SHP77 treated with DMSO at 0.1 percent for 48 hours (cell line): ENCODE measurements at regions not wholly inside any gene's neighbourhood (a gene's known extent, or its start where the extent isn't known, plus 50 kb on each side); places are given as distances from the start of the nearest gene placed in this dataset.
A peak's percentile ranks its signal among the peaks of the same experiment; 100 is the strongest.

Source experiments
- DNase-seq: peaks from one replicate; lab custom pipeline; 2025; lab: John Stamatoyannopoulos, UW

DNA sequence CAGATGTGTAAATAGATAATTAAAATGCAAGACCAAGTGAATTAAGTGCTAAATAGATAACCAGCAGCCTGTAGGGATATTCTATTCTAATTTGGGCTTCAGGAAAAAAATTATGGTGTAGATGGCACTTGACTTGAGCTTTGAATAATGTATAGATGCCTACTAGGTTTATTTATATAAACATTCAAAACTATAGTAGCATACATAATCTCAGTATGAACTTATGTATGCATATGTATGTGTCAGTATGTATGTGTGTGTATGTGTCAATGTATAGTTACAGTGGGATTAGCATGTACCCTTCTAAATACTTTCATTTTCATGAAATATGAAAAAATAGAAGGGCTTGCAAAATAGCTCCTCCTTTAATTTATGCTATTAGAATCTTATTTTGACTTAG is 207.3 kb upstream of the PPP1R3A start:
- DNase-seq: no peak

GRCh38 chr7:114112806-114113205 is 194.0 kb upstream of the PPP1R3A start:
- DNase-seq: no peak

- DNase-seq: no peak
Measured at GRCh38 chr7:114110666-114111065, 191.9 kb upstream of the PPP1R3A start.

- DNase-seq: no peak
Measured at GRCh38 chr7:114109721-114110120, 190.9 kb upstream of the PPP1R3A start.

DNA sequence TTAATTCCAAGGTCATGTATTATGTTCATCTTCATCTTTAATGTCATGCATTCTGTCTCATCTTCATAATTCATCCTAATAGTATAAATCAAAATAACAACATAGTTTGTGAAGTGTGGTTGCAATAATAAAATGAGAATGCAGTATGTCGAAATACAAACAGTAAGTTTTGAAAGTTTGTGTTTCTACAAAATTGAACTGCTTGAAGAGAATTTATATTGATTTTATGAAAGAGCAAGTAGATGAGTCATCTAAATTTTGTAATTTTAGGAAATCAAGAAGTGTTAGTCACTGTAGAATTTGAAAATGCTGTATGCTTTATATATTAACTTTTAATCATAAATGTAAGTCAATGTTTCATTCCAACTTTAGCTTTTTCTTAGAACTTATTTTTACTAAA is 190.5 kb upstream of the PPP1R3A start:
- no peak for DNase-seq

- DNase-seq: no peak
Measured at GRCh38 chr7:114108510-114108909, 189.7 kb upstream of the PPP1R3A start.

GRCh38 chr7:114107522-114107921 is 188.7 kb upstream of the PPP1R3A start:
- no peak for DNase-seq

- no peak for DNase-seq
Measured at GRCh38 chr7:114104035-114104434, 185.2 kb upstream of the PPP1R3A start.

DNA sequence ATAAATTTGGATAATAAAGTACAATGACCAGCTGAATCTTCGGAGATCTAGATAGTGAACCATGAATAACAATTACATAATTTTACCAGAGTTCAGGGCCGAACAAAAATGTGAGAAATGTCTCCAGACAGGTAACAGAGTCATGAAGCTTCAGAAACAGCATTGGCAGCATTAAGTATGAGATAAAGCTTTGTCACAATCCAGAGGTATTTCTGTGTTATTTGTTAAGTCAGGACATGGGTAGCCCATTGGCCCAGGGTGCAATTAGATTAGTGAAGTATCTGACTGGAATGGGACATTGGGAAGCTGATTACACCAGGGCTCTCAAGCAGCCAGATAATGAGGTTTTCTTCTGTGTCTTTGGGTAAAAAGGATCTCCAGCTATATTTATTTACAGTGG is 184.2 kb upstream of the PPP1R3A start:
- no peak for DNase-seq

GRCh38 chr7:114102131-114102530 is 183.3 kb upstream of the PPP1R3A start:
- DNase-seq: no peak

GRCh38 chr7:114100810-114101209 is 182.0 kb upstream of the PPP1R3A start:
- no peak for DNase-seq

- no peak for DNase-seq
Measured at GRCh38 chr7:114099337-114099736, 180.5 kb upstream of the PPP1R3A start.

GRCh38 chr7:114095885-114096284 is 177.1 kb upstream of the PPP1R3A start:
- DNase-seq: no peak

GRCh38 chr7:114088470-114088940 is 169.7 kb upstream of the PPP1R3A start:
- DNase-seq: no peak

- DNase-seq: peak; percentile 7
Measured at GRCh38 chr7:114087653-114088469, 169.1 kb upstream of the PPP1R3A start.

DNA sequence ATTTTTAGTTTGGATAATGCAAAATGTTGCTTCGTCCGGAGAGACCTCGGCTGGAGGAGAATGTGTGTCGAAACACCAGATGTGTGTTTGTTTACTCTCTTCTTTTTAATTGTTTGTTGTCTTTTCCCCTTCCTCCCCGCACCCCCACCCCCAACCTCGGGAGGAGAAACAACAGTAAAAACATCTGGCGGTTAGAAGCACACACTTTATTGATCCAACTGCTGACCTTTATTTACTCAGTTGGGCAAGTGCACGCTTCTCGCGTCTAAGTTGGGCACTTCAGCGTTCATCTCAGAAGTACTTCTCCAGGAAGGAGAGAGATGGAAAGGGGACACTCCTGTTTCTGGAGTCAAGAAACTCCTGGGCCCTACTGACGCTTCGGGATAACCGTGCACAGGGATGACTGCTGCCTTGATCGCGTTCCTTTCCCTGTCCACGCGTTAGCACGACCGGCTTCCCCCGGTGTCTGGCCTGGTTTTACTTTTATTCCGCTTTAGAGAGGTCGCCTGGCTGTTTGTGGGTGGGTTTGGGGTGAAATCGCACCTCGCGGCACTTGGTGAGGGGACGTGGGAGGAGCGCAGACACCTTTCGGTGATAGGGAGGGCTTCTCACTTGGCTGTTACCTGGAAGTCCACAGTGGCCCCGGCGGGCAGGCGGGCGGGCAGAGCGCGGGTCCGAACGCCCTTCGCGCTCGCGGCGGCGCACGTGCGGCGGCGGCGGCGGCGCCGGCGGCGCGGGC is 168.3 kb upstream of the PPP1R3A start:
- peak; percentile 28 for DNase-seq

DNA sequence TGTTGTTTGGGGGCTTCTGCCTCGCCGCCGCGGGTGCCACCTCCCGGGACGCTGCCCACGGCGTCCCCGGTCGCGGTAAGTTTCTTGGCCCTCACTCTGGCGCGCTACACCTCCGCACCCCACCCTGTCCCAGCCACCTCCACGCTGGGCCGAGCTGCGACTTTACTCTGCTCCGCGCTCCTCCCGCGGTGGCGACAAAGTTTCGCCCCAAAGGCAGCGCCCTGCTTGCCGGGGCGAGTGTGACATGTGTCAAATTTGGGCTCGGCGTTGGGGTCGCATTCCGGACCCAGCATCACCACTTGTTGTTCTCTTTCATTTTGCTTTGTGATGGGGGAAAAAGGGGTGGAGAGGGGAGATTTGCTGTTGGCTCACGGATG is 167.7 kb upstream of the PPP1R3A start:
- DNase-seq: no peak

GRCh38 chr7:114085592-114086501 is 167.0 kb upstream of the PPP1R3A start:
- peak; percentile 80 for DNase-seq

- DNase-seq: no peak
Measured at GRCh38 chr7:114085313-114085591, 166.4 kb upstream of the PPP1R3A start.

- peak; percentile 62 for DNase-seq
Measured at GRCh38 chr7:114084472-114085312, 165.9 kb upstream of the PPP1R3A start.

GRCh38 chr7:114084002-114084471 is 165.2 kb upstream of the PPP1R3A start:
- no peak for DNase-seq
